ENCODE measurements at regions not wholly inside any gene's neighbourhood (a gene's known extent, or its start where the extent isn't known, plus 50 kb on each side); places are given as distances from the start of the nearest gene placed in this dataset.

- H3K27ac ChIP-seq (ENCODE audit: extremely low read length, insufficient read depth, low read length), result no peak overlapping the region
- in situ Hi-C loops (cut with HindIII; ENCODE audit: extremely low pct_ligation_motif_present, low pct_unique_long_range_greater_than_20kb), result no loop called here
- ChIA-PET CTCF (ENCODE audit: low intra/inter-chr PET ratio, low total read pairs) (no interaction called here), POLR2A (no interaction called here)
- no peaks in the 10 kb centered on the region for H4K20me1 ChIP-seq (ENCODE audit: insufficient read depth, low read length)
- no peaks in the 10 kb centered on the region for H3K36me3 ChIP-seq (replicated peaks in 1 of 2; ENCODE audit: control insufficient read depth in 1 of 2, insufficient read depth in 2 of 2, low read length in 2 of 2)
- 3% methylated on average over 3 of the region's 3 CpGs for WGBS (ENCODE audit: low lambda C conversion rate)
- H3K4me1 ChIP-seq (ENCODE audit: insufficient read depth, low read length), result no peaks in the 10 kb centered on the region
- ATAC-seq, result no peak
- H2AFZ ChIP-seq (ENCODE audit: low read length), result no peak overlapping the region
- TF ChIP-seq TIGD3 (CRISPR knock-in tag; IDR thresholded peaks at IDR 0.05; ENCODE audit: borderline replicate concordance), result no peak
- no peak for TF ChIP-seq ZBTB42 (CRISPR knock-in tag; IDR thresholded peaks at IDR 0.05)
- TF ChIP-seq ZSCAN21 (CRISPR knock-in tag; IDR thresholded peaks at IDR 0.05; ENCODE audit: borderline replicate concordance), result no peak
- TF ChIP-seq HMGA1 (CRISPR knock-in tag; conservative IDR thresholded peaks at IDR 0.05), result no peak
- TF ChIP-seq JUND (CRISPR knock-in tag; IDR thresholded peaks at IDR 0.05), result no peak
- no peak for TF ChIP-seq NFYC (CRISPR knock-in tag; IDR thresholded peaks at IDR 0.05)
- TF ChIP-seq ZNF3 (CRISPR knock-in tag; IDR thresholded peaks at IDR 0.05), result no peak
- TF ChIP-seq CERS6 (CRISPR knock-in tag; IDR thresholded peaks at IDR 0.05), result no peak
- no peak for TF ChIP-seq PBX2 (CRISPR knock-in tag; IDR thresholded peaks at IDR 0.05)
- TF ChIP-seq ARNT2 (CRISPR knock-in tag; IDR thresholded peaks at IDR 0.05; ENCODE audit: low read depth), result no peak
- TF ChIP-seq UBTF (CRISPR knock-in tag; IDR thresholded peaks at IDR 0.05), result no peak
- no peak for TF ChIP-seq TGIF2 (CRISPR knock-in tag; IDR thresholded peaks at IDR 0.05)
- TF ChIP-seq ZNF879 (CRISPR knock-in tag; IDR thresholded peaks at IDR 0.05), result no peak
- no peak for TF ChIP-seq RFX5 (IDR thresholded peaks at IDR 0.05; ENCODE audit: low read depth, low read length)
- TF ChIP-seq RBM22 (optimal IDR thresholded peaks at IDR 0.05; ENCODE audit: low read length), result no peak
- no peak overlapping the region for H3K9ac ChIP-seq (ENCODE audit: insufficient read depth, low read depth, low read length)
- H3K9me3 ChIP-seq (ENCODE audit: low read length), result peaks cover 85% of the 10 kb centered on the region
- no peaks in the 10 kb centered on the region for H3K79me2 ChIP-seq (ENCODE audit: insufficient read depth, low read length)
- intact Hi-C loops (cut with micrococcal nuclease; ENCODE audit: unreplicated experiment), result no loop called here
- no peak for DNase-seq (ENCODE audit: low spot score)
- FAIRE-seq, result no peak
- no peaks in the 10 kb centered on the region for H3K27me3 ChIP-seq (ENCODE audit: control insufficient read depth in 1 of 2, insufficient read depth in 2 of 2, low read length in 2 of 2)
- H3K4me3 ChIP-seq (replicated peaks in 1 of 3; ENCODE audit: insufficient read depth in 1 of 3, low read depth in 2 of 3, low read length in 3 of 3), result no peak overlapping the region
- no peak overlapping the region for H3K4me2 ChIP-seq (ENCODE audit: low read depth, low read length)
- no TSS peak for BruUV-seq (replicated peaks)
These were observed 714.6 kb downstream of the SEMA5A start for GRCh38 chr5:8831251-8831650.
